SHP77 treated with DMSO at 0.1 percent for 48 hours (cell line): ENCODE measurements at regions not wholly inside any gene's neighbourhood (a gene's known extent, or its start where the extent isn't known, plus 50 kb on each side); places are given as distances from the start of the nearest gene placed in this dataset.

Experiments
- DNase-seq: peaks from one replicate; lab custom pipeline; 2025; lab: John Stamatoyannopoulos, UW

DNA sequence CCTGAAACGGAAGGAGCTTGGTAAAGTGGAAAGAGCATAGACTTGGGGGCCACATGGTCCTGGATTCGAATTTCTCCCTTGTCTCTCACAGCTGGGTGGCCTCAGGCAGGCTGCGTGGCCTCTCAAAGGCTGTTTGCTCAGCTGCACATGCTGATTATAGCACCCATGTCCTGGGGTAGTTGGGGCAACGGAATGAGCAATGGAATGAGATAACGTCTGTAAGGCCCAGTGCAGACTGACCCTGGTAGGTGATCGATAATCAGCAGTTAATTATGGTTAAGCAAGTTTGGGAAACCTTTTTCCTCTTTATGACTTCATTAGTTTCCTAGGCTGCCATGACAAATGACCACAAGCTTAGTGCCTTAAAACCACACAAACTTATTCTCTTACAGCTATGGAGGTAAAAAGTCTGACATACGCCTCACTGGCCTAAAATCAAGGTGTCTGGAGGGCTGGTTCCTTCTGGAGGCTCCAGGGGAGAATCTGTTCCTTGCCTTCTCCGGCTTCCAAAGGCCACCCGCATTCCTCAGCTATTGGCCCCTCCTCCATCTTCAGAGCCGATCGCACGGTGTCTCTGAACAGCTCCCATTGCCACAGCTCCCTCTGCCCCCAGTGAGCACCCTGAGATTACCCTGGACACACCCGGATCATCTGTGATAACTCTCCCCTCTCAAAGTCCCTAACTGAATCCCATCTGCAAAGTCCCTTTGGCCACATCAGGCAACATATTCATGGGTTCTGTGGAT lies 294.9 kb upstream of the FOXF1 start:
- DNase-seq = peak; percentile 17

DNA sequence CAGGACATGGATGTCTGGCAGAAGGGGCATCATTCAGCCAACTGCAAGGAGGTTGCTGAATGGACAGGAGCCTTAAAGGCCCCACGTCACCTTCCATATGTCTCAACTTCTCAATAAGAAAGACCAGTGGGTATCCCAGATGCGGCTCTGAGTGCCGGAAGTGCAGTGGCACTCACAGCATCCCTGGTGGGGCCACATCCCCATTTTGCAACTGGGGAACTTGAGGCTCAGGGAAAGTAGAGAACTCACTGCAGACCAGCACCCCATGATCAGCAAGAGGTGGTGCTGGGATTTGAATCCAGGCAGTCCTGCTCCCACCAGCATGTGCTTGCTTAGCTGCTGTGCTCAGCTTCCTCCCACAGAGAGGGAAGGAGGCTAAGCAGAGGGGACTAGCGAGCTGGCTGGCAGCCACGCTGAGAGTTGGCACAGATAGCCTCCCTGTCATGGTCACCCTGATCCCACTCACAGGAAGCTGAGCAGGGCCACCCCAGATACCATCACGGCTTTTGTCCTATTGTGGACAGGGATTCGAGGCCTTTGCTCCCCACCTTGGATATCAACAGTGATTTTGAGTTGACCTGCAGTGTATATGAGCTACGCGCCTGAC lies 294.2 kb upstream of the FOXF1 start:
- no peak for DNase-seq

DNA sequence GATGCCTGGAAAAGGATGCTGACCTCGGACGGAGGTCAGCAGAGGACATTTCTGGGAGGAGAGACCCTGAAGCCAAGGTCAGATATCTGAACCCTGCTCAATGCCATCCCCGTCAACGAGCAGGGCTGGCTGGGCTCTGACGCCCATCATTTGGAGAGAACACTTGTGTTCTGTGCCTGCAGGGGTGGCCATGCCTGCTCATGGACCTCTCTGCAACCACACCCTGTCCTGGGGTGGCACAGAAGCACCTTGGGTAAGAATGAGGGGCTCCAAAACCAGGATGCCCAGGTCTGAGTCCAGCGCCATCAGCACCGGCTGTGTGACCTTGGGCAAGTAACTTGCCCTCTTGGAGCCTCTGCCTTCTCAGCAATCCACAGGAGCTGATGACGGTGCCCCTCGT lies 293.7 kb upstream of the FOXF1 start:
- DNase-seq = no peak

DNA sequence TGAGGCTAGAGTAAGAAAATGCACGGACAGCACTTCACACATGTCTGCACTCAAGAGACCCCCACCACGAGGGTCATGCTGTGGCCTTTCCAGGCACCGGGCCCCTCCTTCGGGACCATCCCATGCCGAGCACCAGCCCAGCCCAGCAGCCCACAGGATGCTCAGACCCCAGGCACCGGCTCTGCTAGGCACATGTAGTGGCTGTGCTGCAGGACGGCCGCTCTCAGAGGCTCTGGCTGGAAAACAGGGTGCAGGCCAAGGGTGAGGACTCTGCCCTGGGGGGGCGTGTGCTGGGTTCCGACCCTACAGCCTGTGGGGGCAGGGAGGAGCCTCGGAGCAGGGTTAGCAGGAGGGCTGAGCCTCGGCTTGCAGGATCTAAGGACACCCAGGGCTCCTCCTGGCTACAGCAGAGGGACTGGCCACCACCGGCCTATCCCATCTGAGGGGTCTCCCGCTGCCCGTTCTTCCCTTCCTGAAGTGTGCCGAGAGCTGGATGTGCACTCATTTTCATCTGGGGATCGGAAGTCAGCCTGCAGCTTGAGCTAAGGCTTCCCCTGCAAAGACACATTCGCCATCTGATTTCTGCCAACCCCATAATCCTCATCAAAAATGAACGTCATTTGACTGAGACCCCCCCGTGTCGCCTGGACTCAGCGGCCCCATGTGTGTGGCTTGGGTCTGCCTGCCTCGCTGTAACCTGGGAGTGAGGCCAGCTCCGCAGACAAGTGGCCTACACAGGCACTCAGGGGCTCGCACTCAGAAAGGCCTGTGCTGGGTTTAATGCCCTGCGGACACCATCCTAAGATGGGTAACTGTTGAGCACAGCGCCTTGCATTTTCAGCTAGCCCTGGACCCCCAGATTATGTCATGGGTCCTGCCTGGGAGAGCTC lies 293.1 kb upstream of the FOXF1 start:
- DNase-seq = no peak

GRCh38 chr16:86217891-86218270 lies 292.4 kb upstream of the FOXF1 start:
- no peak for DNase-seq

- DNase-seq = no peak
Observed at GRCh38 chr16:86218479-86219170, 291.7 kb upstream of the FOXF1 start.

DNA sequence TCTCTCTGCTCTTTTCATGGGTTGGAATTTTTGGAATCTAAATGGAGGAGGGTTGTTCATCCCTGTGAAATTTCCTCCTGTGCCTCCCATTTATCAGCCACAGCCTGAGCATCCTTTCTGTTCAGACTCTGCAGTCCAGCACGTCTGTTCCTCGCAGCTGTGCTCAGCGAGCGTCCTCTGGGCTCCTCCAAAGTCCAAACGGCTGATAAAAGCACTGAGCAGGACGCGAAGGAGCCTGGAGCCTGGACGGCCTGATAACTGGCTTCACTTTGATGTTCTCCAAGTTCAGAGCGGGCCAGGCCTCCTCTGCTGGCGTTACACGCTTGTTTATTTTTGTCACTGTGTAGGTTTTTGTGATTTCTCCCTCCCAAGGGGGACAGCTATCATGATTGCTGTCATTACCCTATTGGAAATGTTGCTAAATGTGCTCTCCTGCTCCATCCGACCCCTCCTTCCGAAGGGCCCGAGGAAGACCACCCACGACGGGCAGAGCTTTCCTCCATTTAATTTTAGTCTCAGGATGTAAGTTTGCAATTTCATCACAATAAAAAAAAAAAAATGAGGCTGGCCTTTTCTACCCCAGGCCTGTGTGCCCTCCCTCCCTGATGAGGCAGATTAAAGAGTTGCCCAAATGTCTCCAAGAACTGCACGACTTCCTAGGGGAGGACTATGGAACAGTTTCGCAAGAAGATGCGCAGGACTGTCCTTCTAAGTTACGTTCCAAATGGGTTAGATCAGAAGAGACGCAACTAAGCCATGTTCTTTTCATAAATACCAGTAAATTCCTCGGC lies 290.5 kb upstream of the FOXF1 start:
- DNase-seq = no peak

DNA sequence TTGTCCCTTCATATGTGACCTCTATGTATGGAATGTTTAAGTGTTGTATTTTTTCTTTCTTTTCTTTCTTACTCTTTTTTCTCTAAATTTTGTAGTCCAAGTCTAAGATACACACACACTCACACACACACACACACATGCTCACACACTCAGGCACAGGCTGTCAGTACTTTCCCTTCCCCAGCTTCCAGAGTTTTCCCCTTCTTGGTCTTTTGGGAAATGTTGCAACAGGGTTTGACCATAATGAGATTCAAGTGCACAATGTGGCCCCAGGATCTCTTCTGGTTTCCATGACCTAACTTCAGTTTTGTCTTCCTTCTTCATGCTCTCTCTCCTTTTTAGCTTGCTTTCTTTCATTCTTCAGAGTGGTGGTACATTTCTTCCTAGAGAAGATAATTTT lies 289.8 kb upstream of the FOXF1 start:
- DNase-seq = no peak

GRCh38 chr16:86221085-86221484 lies 289.2 kb upstream of the FOXF1 start:
- DNase-seq = no peak

GRCh38 chr16:86222547-86222946 lies 287.8 kb upstream of the FOXF1 start:
- DNase-seq = no peak

- no peak for DNase-seq
Observed at GRCh38 chr16:86222965-86223551, 287.3 kb upstream of the FOXF1 start.

GRCh38 chr16:86224126-86224525 lies 286.2 kb upstream of the FOXF1 start:
- DNase-seq = no peak

GRCh38 chr16:86224629-86225028 lies 285.7 kb upstream of the FOXF1 start:
- DNase-seq = no peak

- no peak for DNase-seq
Observed at GRCh38 chr16:86225905-86226371, 284.4 kb upstream of the FOXF1 start.

DNA sequence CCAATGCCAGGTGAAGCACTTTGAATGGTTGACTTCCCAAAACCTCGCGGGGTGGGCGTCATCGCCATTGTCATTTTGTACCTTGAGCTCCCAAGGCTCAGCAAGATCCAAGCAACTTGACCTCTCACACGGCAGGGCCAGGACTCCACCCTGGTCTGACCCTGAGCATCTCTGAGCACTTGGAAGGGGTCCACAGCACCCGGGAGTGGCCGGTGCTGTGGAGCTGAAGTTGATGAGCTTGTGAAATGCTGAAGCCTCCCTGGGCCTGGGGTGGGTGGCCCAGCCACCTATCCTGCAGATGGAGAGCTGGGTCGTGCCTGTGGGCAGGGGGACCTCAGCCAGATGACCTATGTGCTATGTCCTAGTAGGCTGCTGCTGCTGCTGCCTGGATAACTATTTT lies 283.3 kb upstream of the FOXF1 start:
- no peak for DNase-seq

- DNase-seq = no peak
Observed at GRCh38 chr16:86227801-86228200, 282.5 kb upstream of the FOXF1 start.

DNA sequence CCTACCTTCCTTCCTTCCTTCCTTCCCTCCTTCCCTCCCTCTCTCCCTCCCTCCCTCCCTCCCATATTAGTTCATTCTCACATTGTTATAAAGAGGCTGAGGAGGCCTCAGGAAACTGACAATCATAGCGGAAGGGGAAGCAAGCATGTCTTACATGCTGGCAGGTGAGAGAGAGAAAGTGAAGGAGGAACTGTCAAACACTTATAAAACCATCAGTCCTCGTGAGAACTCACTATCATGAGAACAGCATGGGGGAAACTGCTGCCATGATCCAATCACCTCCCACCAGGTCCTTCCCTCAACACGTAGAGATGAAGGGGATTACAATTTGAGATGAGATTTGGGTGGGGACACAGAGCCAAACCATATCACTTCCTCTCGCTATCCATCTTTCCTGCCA lies 281.6 kb upstream of the FOXF1 start:
- DNase-seq = no peak

DNA sequence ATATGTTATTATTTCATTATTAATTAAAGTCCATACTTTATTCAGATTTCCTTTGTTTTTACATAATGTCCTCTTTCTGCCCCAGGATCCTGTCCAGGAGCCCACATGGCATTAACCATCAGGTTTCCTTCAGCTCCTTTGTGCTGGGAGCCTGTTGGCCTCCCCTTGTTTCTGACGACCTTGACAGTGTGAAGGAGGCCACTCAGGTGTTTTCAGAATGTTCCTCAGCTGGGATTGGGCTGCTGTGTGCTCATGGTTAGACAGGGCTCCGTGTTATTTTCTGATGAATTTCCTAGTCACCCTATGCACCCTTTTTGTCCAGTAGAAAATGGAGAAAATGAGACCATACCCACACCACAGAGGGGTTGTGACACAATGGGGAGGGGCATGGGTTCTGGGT lies 281.0 kb upstream of the FOXF1 start:
- DNase-seq = no peak

DNA sequence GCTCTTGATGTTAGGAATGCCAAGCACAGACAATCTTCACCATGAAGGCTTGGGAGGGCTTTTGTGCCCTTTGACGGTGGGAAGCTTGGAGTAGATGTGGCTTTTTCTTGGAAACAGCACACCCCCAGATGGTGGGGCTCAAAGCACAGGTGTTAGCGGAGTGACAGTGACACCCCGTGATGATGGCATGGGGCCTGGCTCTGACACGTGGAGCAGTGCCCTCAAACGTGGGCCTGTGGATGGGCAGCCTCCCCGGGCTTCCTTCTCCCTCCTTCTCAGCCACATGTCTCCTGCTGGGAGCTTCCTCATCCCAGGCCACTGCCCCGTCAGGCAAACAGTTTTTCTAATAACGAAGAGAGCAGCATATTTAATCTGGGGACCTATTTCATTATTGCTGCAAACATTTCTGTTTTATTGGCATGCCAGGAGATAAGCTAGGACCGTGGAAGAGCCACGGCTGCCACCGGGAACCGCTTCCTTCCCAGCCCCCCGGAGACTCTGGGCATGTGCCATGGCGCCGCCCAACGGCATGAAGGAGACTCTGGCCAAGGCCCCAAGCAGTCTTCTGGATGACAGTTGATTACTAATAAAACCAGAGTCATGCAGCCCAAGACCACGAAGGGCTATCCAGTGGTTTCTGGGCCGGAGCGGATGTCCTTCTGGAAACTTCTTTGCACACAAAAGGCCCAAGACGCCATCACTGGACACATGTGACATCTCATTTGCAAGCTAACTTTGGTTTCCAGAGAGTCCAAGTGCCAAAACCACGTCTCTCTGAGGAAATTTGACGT lies 280.3 kb upstream of the FOXF1 start:
- no peak for DNase-seq

- DNase-seq = no peak
Observed at GRCh38 chr16:86231321-86231995, 278.9 kb upstream of the FOXF1 start.
